CD4-positive, CD25-positive, alpha-beta regulatory T cell (primary cell): ENCODE measurements at regions not wholly inside any gene's neighbourhood (a gene's known extent, or its start where the extent isn't known, plus 50 kb on each side); places are given as distances from the start of the nearest gene placed in this dataset.
"Not testable (repeated sequence)": the region's sequence is repeated elsewhere in the genome, so short reads cannot be mapped to it uniquely, and the experiment has no call there.

Source experiments
- ATAC-seq, 2 donors: fragments of 150-1000 bp; cut with Tn5 transposase; one replicate each; pipeline ENCODE4 v1.10.0; 2021; ENCODE audit warnings: low read depth in 2 of 2, moderate number of reproducible peaks in 2 of 2, moderate library complexity in 1 of 2
- DNase-seq, 3 donors: peaks; one replicate each; pipeline versions ENCODE4 v3.0.0 to v3.0.0-alpha.2; 2012 to 2022; ENCODE audit warnings: mixed read lengths in 1 of 3
- H3K27ac ChIP-seq: one replicate; pipeline ENCODE4 v1.7.0; 2013; ENCODE audit warnings: mild to moderate bottlenecking, low read length; ENCODE audit not compliant: insufficient read depth, poor library complexity, severe bottlenecking
- H3K27me3 ChIP-seq: one replicate; pipeline ENCODE4 v1.7.0; 2013; ENCODE audit warnings: low read length; ENCODE audit not compliant: control insufficient read depth, insufficient read depth
- H3K36me3 ChIP-seq: one replicate; pipeline ENCODE4 v1.7.0; 2013; ENCODE audit warnings: mild to moderate bottlenecking, low read length, moderate library complexity; ENCODE audit not compliant: control insufficient read depth, insufficient read depth
- H3K4me1 ChIP-seq: 2 replicates; pipeline ENCODE4 v1.7.0; 2013; ENCODE audit warnings: mild to moderate bottlenecking, low read length; ENCODE audit not compliant: insufficient read depth, control insufficient read depth, poor library complexity, severe bottlenecking
- H3K4me3 ChIP-seq: one replicate; pipeline ENCODE4 v1.7.0; 2013; ENCODE audit warnings: low read depth, mild to moderate bottlenecking, low read length, moderate library complexity
- H3K9me3 ChIP-seq, 2 experiments: 1 replicate in 1 of 2; 2 replicates in 1 of 2; pipeline ENCODE4 v1.7.0; 2013; ENCODE audit warnings: low read length in 2 of 2, mild to moderate bottlenecking in 1 of 2, moderate library complexity in 1 of 2; ENCODE audit not compliant: control insufficient read depth in 2 of 2
- H3K27ac Mint-ChIP-seq, 3 donors: one replicate each; pipeline ENCODE4 v1.8.0; 2020 to 2022; ENCODE audit warnings: mild to moderate bottlenecking in 3 of 3, mixed read lengths in 3 of 3, moderate library complexity in 2 of 3
- H3K27me3 Mint-ChIP-seq: one replicate; pipeline ENCODE4 v1.8.0; 2022; ENCODE audit warnings: mild to moderate bottlenecking, mixed read lengths
- H3K36me3 Mint-ChIP-seq: one replicate; pipeline ENCODE4 v1.8.0; 2020; ENCODE audit warnings: mixed read lengths
- H3K4me1 Mint-ChIP-seq, 4 donors: one replicate each; pipeline ENCODE4 v1.8.0; 2020 to 2022; ENCODE audit warnings: mixed read lengths in 4 of 4, mild to moderate bottlenecking in 1 of 4
- H3K4me3 Mint-ChIP-seq, 4 donors: one replicate each; pipeline ENCODE4 v1.8.0; 2020 to 2022; ENCODE audit warnings: mild to moderate bottlenecking in 4 of 4, mixed read lengths in 4 of 4, moderate library complexity in 3 of 4
- H3K9me3 Mint-ChIP-seq, 7 donors: one replicate each; pipeline ENCODE4 v1.8.0; 2020 to 2022; ENCODE audit warnings: mixed read lengths in 7 of 7, mild to moderate bottlenecking in 3 of 7, moderate library complexity in 2 of 7

GRCh38 chr13:53101883-53102282, 73.3 kb downstream of the OLFM4 start:
- Histone ChIP-seq H3K36me3 (no peaks in the 10 kb centered on the region), H3K27ac (no peak overlapping the region), H3K4me3 (no peak overlapping the region), H3K4me1 (no peaks in the 10 kb centered on the region), H3K27me3 (peaks cover 2% of the 10 kb centered on the region), H3K9me3 (no peaks in the 10 kb centered on the region)
- Mint-ChIP-seq H3K36me3 (no peaks in the 10 kb centered on the region), H3K9me3 (peaks cover 0 to 6% (median 0%) of the 10 kb centered on the region in 7 donors), H3K27me3 (peaks cover 5% of the 10 kb centered on the region), H3K27ac (no peak overlapping the region), H3K4me1 (no peaks in the 10 kb centered on the region), H3K4me3 (no peak overlapping the region)
- ATAC-seq, result no peak
- no peak for DNase-seq

- Histone ChIP-seq H3K4me1 (no peaks in the 10 kb centered on the region), H3K27ac (no peak overlapping the region), H3K36me3 (no peaks in the 10 kb centered on the region), H3K4me3 (no peak overlapping the region), H3K9me3 (no peaks in the 10 kb centered on the region), H3K27me3 (peaks cover 2% of the 10 kb centered on the region)
- no peak for ATAC-seq
- Mint-ChIP-seq H3K27ac (no peak overlapping the region), H3K4me1 (no peaks in the 10 kb centered on the region), H3K36me3 (no peaks in the 10 kb centered on the region), H3K9me3 (peaks cover 0 to 5% (median 0%) of the 10 kb centered on the region in 7 donors), H3K27me3 (peaks cover 5% of the 10 kb centered on the region), H3K4me3 (no peak overlapping the region)
- DNase-seq, result no peak
Measured at GRCh38 chr13:53104136-53104535, 75.5 kb downstream of the OLFM4 start.

DNA sequence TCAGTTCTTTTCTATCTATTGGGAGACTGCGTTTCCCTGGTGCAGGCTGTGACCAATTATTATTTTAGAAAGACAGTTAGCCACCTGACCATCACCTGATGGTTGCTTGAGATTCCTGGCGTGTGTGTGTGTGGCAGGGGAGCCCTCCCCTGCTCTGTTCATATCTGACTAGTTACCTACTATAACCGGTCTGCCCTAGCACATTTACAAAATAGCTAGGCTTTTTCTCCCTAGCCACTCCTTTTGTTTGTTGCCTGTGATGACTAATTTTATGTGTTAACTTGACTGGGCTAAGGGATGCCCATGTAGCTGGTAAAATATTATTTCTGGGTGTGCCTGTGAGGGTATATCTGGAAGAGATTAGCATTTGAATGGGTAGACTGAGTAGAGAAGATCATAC, 76.9 kb downstream of the OLFM4 start:
- no peaks in the 10 kb centered on the region for H3K4me1 Mint-ChIP-seq
- ATAC-seq (no peak), DNase-seq (no peak)
- peaks cover 5% of the 10 kb centered on the region for H3K27me3 Mint-ChIP-seq
- H3K9me3 Mint-ChIP-seq, result peaks cover 0 to 5% (median 0%) of the 10 kb centered on the region in 7 donors
- no peak overlapping the region for H3K4me3 Mint-ChIP-seq
- no peak overlapping the region for H3K27ac Mint-ChIP-seq
- no peak overlapping the region for H3K27ac ChIP-seq
- H3K4me3 ChIP-seq, result no peak overlapping the region
- no peaks in the 10 kb centered on the region for H3K4me1 ChIP-seq
- no peaks in the 10 kb centered on the region for H3K27me3 ChIP-seq
- no peaks in the 10 kb centered on the region for H3K36me3 ChIP-seq
- H3K36me3 Mint-ChIP-seq, result no peaks in the 10 kb centered on the region
- no peaks in the 10 kb centered on the region for H3K9me3 ChIP-seq

DNA sequence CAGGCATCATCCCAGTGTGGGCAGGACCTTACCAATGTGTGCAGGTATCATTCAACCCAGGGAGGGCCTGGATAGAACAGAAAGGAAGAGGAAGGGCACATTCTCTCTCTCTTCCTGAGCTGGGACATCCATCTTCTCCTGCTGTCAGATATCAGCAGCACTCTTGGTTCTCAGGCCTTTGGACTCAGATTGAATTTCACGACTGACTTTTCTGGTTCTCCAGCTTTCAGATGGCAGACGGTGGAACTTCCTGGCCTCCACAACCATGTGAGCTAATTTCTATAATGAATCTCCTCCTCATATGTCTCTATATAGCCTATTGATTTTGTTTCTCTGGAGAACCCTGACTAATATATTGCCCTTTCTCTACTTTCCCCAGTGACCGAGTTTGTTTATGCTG, 77.3 kb downstream of the OLFM4 start:
- no peak for ATAC-seq
- peaks cover 0 to 5% (median 0%) of the 10 kb centered on the region in 7 donors for H3K9me3 Mint-ChIP-seq

DNA sequence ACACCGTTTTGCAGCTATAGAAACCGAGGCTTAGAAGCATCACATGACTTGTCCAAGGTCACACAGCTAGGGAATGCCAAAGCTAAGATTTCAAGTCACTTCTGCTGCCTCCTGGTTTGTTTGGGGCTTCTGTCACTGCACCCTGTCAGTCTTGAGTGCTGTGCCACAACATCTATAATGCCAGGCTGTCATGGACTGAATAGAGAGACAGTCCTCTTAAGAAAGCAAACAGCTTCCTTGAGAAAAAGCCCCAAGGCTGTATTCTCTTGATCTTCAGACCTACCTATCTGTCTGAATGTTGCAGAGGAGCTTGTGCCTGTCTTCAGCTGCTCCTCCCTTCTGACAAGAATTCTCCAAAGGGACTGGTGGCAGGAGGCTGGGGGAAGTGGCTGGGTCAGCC, 81.6 kb downstream of the OLFM4 start:
- Histone ChIP-seq H3K4me3 (no peak overlapping the region), H3K4me1 (no peaks in the 10 kb centered on the region), H3K9me3 (no peaks in the 10 kb centered on the region), H3K27ac (no peak overlapping the region), H3K36me3 (no peaks in the 10 kb centered on the region), H3K27me3 (no peaks in the 10 kb centered on the region)
- ATAC-seq, result no peak
- peaks cover 0 to 4% (median 2%) of the 10 kb centered on the region in 7 donors for H3K9me3 Mint-ChIP-seq
- no peaks in the 10 kb centered on the region for H3K27me3 Mint-ChIP-seq
- H3K4me3 Mint-ChIP-seq, result no peak overlapping the region
- no peaks in the 10 kb centered on the region for H3K4me1 Mint-ChIP-seq
- no peaks in the 10 kb centered on the region for H3K36me3 Mint-ChIP-seq
- DNase-seq, result no peak
- H3K27ac Mint-ChIP-seq, result no peak overlapping the region

More for the DNA sequence above, 77.3 kb downstream of the OLFM4 start:
- Mint-ChIP-seq H3K4me1 (no peaks in the 10 kb centered on the region), H3K27me3 (peaks cover 4% of the 10 kb centered on the region), H3K4me3 (no peak overlapping the region), H3K36me3 (no peaks in the 10 kb centered on the region), H3K27ac (no peak overlapping the region)
- Histone ChIP-seq H3K36me3 (no peaks in the 10 kb centered on the region), H3K27ac (no peak overlapping the region), H3K9me3 (no peaks in the 10 kb centered on the region), H3K4me3 (no peak overlapping the region), H3K27me3 (no peaks in the 10 kb centered on the region), H3K4me1 (no peaks in the 10 kb centered on the region)
- DNase-seq, result no peak

DNA sequence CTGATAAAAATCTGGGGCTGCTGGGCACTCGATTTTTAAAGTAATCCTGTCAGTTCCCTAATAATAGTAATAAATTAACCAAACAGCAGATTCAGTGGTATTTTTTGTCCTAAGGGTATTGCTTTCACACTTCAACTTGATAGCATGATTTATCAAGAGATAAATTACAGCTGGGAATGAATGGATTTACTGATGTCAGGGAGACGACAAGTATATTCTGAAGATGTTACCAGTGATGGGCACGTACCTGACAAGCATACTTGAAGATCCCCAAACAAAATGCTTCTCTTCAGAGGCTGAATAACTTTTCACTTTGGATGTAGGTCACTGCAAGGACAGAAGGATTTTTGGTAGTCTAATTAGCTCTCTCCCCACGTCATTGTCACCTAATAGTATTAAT, 82.0 kb downstream of the OLFM4 start:
- Histone ChIP-seq H3K27ac (no peak overlapping the region), H3K4me1 (no peaks in the 10 kb centered on the region), H3K9me3 (no peaks in the 10 kb centered on the region), H3K27me3 (no peaks in the 10 kb centered on the region), H3K4me3 (no peak overlapping the region), H3K36me3 (no peaks in the 10 kb centered on the region)
- DNase-seq (no peak), ATAC-seq (no peak)
- Mint-ChIP-seq H3K9me3 (peaks cover 0 to 4% (median 2%) of the 10 kb centered on the region in 7 donors), H3K4me1 (no peaks in the 10 kb centered on the region), H3K4me3 (no peak overlapping the region), H3K27me3 (no peaks in the 10 kb centered on the region), H3K36me3 (no peaks in the 10 kb centered on the region), H3K27ac (no peak overlapping the region)

GRCh38 chr13:53112522-53112921, 83.9 kb downstream of the OLFM4 start:
- Mint-ChIP-seq H3K27me3 (no peaks in the 10 kb centered on the region), H3K9me3 (peaks cover 0 to 13% (median 2%) of the 10 kb centered on the region in 7 donors), H3K27ac (no peak overlapping the region), H3K4me1 (no peaks in the 10 kb centered on the region), H3K36me3 (no peaks in the 10 kb centered on the region), H3K4me3 (no peak overlapping the region)
- Histone ChIP-seq H3K36me3 (no peaks in the 10 kb centered on the region), H3K9me3 (no peaks in the 10 kb centered on the region), H3K4me1 (no peaks in the 10 kb centered on the region), H3K27ac (no peak overlapping the region), H3K27me3 (no peaks in the 10 kb centered on the region), H3K4me3 (no peak overlapping the region)
- ATAC-seq (no peak), DNase-seq (no peak)

GRCh38 chr13:53117048-53117447, 88.4 kb downstream of the OLFM4 start:
- H3K27me3 ChIP-seq, H3K9me3 ChIP-seq, DNase-seq, H3K27me3 Mint-ChIP-seq, H3K4me3 ChIP-seq, H3K4me1 ChIP-seq, H3K4me3 Mint-ChIP-seq, H3K27ac ChIP-seq, ATAC-seq, H3K36me3 Mint-ChIP-seq, H3K27ac Mint-ChIP-seq, H3K36me3 ChIP-seq, H3K4me1 Mint-ChIP-seq: not testable (repeated sequence)
- H3K9me3 Mint-ChIP-seq, result peaks cover 0 to 13% (median 2%) of the 10 kb centered on the region in 7 donors
